GM23248 (cell line): ENCODE measurements at regions not wholly inside any gene's neighbourhood (a gene's known extent, or its start where the extent isn't known, plus 50 kb on each side); places are given as distances from the start of the nearest gene placed in this dataset.

Experiments used
- DNase-seq: peaks from one replicate; pipeline ENCODE4 v3.0.0-alpha.2; 2015
- H2AFZ ChIP-seq: fragments of 200-600 bp; sonication (generic); 2 replicates; pipeline ENCODE4 v1.6.1; 2016; ENCODE audit warnings: antibody characterized with exemption
- H3F3A ChIP-seq: fragments of 200-600 bp; sonication (generic); 2 replicates; pipeline ENCODE4 v1.6.1; 2016; ENCODE audit warnings: mild to moderate bottlenecking, antibody characterized with exemption, mixed run types; ENCODE audit not compliant: insufficient read depth
- H3K27ac ChIP-seq: fragments of 200-600 bp; sonication (generic); 2 replicates; pipeline ENCODE4 v1.5.1; 2016; ENCODE audit warnings: mild to moderate bottlenecking
- H3K27me3 ChIP-seq: fragments of 200-600 bp; sonication (generic); replicated peaks from 2 replicates; pipeline ENCODE4 v1.6.1; 2016; ENCODE audit warnings: mild to moderate bottlenecking; ENCODE audit not compliant: insufficient read depth
- H3K36me3 ChIP-seq: fragments of 200-600 bp; sonication (generic); 2 replicates; pipeline ENCODE4 v1.6.1; 2016; ENCODE audit warnings: low read depth, mild to moderate bottlenecking
- H3K4me1 ChIP-seq: fragments of 200-600 bp; sonication (generic); 2 replicates; pipeline ENCODE4 v1.6.1; 2016; ENCODE audit warnings: mild to moderate bottlenecking; ENCODE audit not compliant: insufficient read depth
- H3K4me2 ChIP-seq: fragments of 200-600 bp; sonication (generic); one replicate; pipeline ENCODE4 v1.6.1; 2016; ENCODE audit warnings: mild to moderate bottlenecking; ENCODE audit not compliant: unreplicated experiment
- H3K4me3 ChIP-seq: fragments of 200-600 bp; sonication (generic); 2 replicates; pipeline ENCODE4 v1.5.1; 2016; ENCODE audit warnings: mild to moderate bottlenecking
- H3K79me2 ChIP-seq: fragments of 200-600 bp; sonication (generic); 2 replicates; pipeline ENCODE4 v1.6.1; 2016; ENCODE audit warnings: mild to moderate bottlenecking; ENCODE audit not compliant: insufficient read depth
- H3K9ac ChIP-seq: fragments of 200-600 bp; sonication (generic); 2 replicates; pipeline ENCODE4 v1.6.1; 2016; ENCODE audit warnings: mild to moderate bottlenecking
- H3K9me2 ChIP-seq: fragments of 200-600 bp; sonication (generic); 2 replicates; pipeline ENCODE4 v1.6.1; 2016; ENCODE audit warnings: mixed run types, mild to moderate bottlenecking, moderate library complexity; ENCODE audit not compliant: insufficient read depth
- H3K9me3 ChIP-seq: fragments of 200-600 bp; sonication (generic); one replicate; pipeline ENCODE4 v1.6.1; 2017; ENCODE audit warnings: low read depth
- H4K20me1 ChIP-seq: fragments of 200-600 bp; sonication (generic); 2 replicates; pipeline ENCODE4 v1.6.0; 2016; ENCODE audit not compliant: insufficient read depth
- EZH2 ChIP-seq: fragments of 200-600 bp; sonication (generic); IDR thresholded peaks from 2 replicates; pipeline ENCODE4 v1.6.1; 2018; ENCODE audit warnings: antibody characterized with exemption, mild to moderate bottlenecking; ENCODE audit not compliant: insufficient read depth, poor library complexity, severe bottlenecking
- EZH2phosphoT487 ChIP-seq: fragments of 200-600 bp; sonication (generic); IDR thresholded peaks from 2 replicates; pipeline ENCODE4 v1.6.1; 2018; ENCODE audit warnings: antibody characterized with exemption, moderate library complexity, mild to moderate bottlenecking, low read depth; ENCODE audit not compliant: insufficient read depth
- WGBS, 2 experiments: methylation state at CpG; one replicate each; pipeline ENCODE4 v1.1.6; 2015 to 2017; ENCODE audit warnings: low lambda C conversion rate in 2 of 2, low coverage in 1 of 2; ENCODE audit errors: missing lambda C conversion rate in 2 of 2; 5-methylcytosine and 5-hydroxymethylcytosine counted together
- in situ Hi-C: fragments of 300-500 bp; cut with MboI; formaldehyde crosslinking; loops from 2 replicates; pipeline ENCODE4 v1.15.0; 2020

GRCh38 chr3:170732660-170733245 is 137.2 kb downstream of the RPL22L1 start:
- Histone ChIP-seq H3K4me2 (peak overlapping the region; percentile 47), H3K27ac (no peak overlapping the region), H3K4me3 (no peak overlapping the region), H3K9ac (no peak overlapping the region), H3K4me1 (peaks cover 49% of the 10 kb centered on the region), H3F3A (peaks cover 12% of the 10 kb centered on the region), H3K79me2 (peaks cover 16% of the 10 kb centered on the region; the same call in 1 of the 2 replicates), H2AFZ (no peak overlapping the region), H3K9me3 (no peaks in the 10 kb centered on the region), H3K36me3 (no peaks in the 10 kb centered on the region), H3K27me3 (no peaks in the 10 kb centered on the region), H3K9me2 (no peaks in the 10 kb centered on the region; the same call in 1 of the 2 replicates), H4K20me1 (no peaks in the 10 kb centered on the region)
- TF ChIP-seq EZH2phosphoT487 = no peak
- TF ChIP-seq EZH2 = no peak
- DNase-seq = peak; percentile 37
- in situ Hi-C loops = no loop called here

DNA sequence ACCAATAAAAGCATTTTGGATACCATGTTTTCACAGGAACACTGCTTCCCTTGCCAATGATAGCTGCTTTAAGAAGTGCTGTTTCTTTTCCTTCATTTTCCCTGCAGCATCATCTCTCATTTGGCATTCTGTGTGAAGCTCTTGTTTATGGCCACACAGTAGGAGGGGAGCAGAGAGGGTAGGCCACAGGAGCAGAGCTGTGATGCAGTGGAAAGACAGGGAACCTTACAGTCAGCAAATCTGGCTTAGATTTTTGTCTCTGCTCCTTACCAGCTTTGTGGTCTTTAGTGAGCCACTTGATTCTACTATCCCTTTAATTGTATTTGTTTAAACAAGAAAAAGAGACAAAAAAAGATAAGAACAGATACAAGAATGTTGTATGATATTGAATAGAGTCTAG is 138.7 kb downstream of the RPL22L1 start:
- H3K4me3 ChIP-seq = no peak overlapping the region
- H3K79me2 ChIP-seq = 0 out of 2 replicates have a peak, but pooled peaks cover 3% of the 10 kb centered on the region
- no peaks in the 10 kb centered on the region for H3K9me3 ChIP-seq
- H3K4me1 ChIP-seq = peaks cover 57% of the 10 kb centered on the region
- H3K9ac ChIP-seq = no peak overlapping the region
- no peak for TF ChIP-seq EZH2
- no peak for TF ChIP-seq EZH2phosphoT487
- no peak overlapping the region for H3K27ac ChIP-seq
- no peaks in the 10 kb centered on the region for H4K20me1 ChIP-seq
- no peak for DNase-seq
- H3F3A ChIP-seq = peaks cover 27% of the 10 kb centered on the region
- in situ Hi-C loops = no loop called here
- no peak overlapping the region for H3K4me2 ChIP-seq
- H3K9me2 ChIP-seq = no peaks in the 10 kb centered on the region; the same call in 1 of the 2 replicates
- H3K36me3 ChIP-seq = no peaks in the 10 kb centered on the region
- no peak overlapping the region for H2AFZ ChIP-seq
- no peaks in the 10 kb centered on the region for H3K27me3 ChIP-seq

DNA sequence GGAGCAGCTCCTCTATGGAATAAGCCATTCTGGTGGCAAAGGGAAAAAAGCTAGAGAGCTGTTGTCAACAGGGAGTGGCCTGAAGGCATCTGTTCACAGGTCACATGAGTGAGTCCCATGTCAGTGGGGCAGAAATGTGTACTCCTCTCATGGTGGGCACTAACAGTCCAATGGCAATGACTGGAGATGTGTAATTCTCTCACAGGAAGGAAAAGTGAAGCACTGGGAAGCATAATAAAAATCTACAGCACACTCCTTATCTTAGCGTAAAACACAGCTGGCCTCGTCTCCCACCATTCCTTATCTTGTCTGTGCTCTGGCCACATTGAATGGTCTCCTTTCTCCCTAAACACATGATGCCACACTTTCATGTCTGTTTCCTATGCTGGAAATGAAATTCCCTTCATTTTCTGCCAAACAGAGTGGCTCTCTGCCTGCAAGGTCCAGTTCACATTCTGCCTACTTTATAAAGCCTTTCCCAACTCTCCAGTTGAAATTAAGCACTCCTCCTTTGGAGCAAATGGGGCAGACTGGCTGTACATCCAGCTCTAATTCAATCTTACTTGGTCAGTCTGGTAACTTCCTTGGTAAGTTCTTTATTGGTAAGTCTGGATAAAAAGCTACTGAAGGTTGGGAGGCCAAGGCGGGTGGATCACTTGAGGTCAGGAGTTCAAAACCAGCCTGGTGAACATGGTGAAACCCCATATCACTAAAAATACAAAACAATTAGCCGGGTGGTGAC is 139.8 kb downstream of the RPL22L1 start:
- no peaks in the 10 kb centered on the region for H3K79me2 ChIP-seq
- H3K4me3 ChIP-seq = no peak overlapping the region
- in situ Hi-C loops = no loop called here
- no peak overlapping the region for H2AFZ ChIP-seq
- no peaks in the 10 kb centered on the region; the same call in 1 of the 2 replicates for H3K9me2 ChIP-seq
- no peak overlapping the region for H3K27ac ChIP-seq
- no peak overlapping the region for H3K4me2 ChIP-seq
- H3K27me3 ChIP-seq = no peaks in the 10 kb centered on the region
- H3K4me1 ChIP-seq = peaks cover 57% of the 10 kb centered on the region
- H3K9me3 ChIP-seq = no peaks in the 10 kb centered on the region
- WGBS, 2 experiments = 92 to 97% methylated on average over 4 of the region's 4 CpGs
- H3K9ac ChIP-seq = no peak overlapping the region
- TF ChIP-seq EZH2phosphoT487 = no peak
- no peak for TF ChIP-seq EZH2
- no peaks in the 10 kb centered on the region for H4K20me1 ChIP-seq
- no peaks in the 10 kb centered on the region for H3K36me3 ChIP-seq
- no peak for DNase-seq
- H3F3A ChIP-seq = peaks cover 37% of the 10 kb centered on the region

- 97 to 100% methylated on average over 3 of the region's 3 CpGs for WGBS, 2 experiments
- TF ChIP-seq EZH2phosphoT487 = no peak
- TF ChIP-seq EZH2 = no peak
- Histone ChIP-seq H3K4me3 (no peak overlapping the region), H3K27ac (peak overlapping the region; percentile 95), H3K9ac (no peak overlapping the region), H3K4me1 (peaks cover 60% of the 10 kb centered on the region), H3K27me3 (no peaks in the 10 kb centered on the region), H3K4me2 (peak overlapping the region; percentile 94), H3K9me2 (no peaks in the 10 kb centered on the region; the same call in 1 of the 2 replicates), H3K36me3 (no peaks in the 10 kb centered on the region), H4K20me1 (no peaks in the 10 kb centered on the region), H3K79me2 (no peaks in the 10 kb centered on the region), H2AFZ (no peak overlapping the region), H3F3A (peaks cover 56% of the 10 kb centered on the region), H3K9me3 (no peaks in the 10 kb centered on the region)
- in situ Hi-C loops = no loop called here
- no peak for DNase-seq
Measured at GRCh38 chr3:170728181-170728580, 141.8 kb downstream of the RPL22L1 start.
